ENCODE measurements at regions not wholly inside any gene's neighbourhood (a gene's known extent, or its start where the extent isn't known, plus 50 kb on each side); places are given as distances from the start of the nearest gene placed in this dataset.

GRCh38 chr6:150531957-150532356 lies 67.7 kb upstream of the PLEKHG1 start:
- DNase-seq (ENCODE audit: missing footprints), result no peak
- no peak for ATAC-seq
- intact Hi-C loops (cut with DNase I), result no loop called here

DNA sequence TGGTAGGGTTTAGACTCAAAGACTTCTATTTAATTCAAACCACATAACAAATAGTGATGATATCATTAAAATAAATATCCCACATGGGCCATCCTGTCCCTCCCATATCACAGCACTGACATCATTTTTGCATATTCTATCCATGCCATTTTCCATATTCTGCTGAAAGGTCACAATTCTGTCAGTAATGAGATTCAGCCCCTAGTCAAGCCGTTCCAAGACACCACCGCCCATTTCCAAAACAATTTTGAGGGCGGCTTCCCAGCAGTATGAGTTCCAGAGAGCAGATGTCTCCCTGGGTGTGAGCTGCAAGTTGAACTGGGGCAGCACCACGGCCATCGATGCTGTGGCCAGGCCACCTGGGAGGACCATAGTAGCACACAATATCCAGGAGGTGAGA lies 65.1 kb upstream of the PLEKHG1 start:
- DNase-seq (ENCODE audit: missing footprints) (no peak), ATAC-seq (no peak)
- intact Hi-C loops (cut with DNase I), result no loop called here

GRCh38 chr6:150535151-150535804 lies 64.4 kb upstream of the PLEKHG1 start:
- ATAC-seq, result no peak
- intact Hi-C loops (cut with DNase I), result no loop called here

GRCh38 chr6:150535818-150536220 lies 63.9 kb upstream of the PLEKHG1 start:
- intact Hi-C loops (cut with DNase I), result no loop called here
- DNase-seq (ENCODE audit: missing footprints), result no peak
- no peak for ATAC-seq

More at GRCh38 chr6:150535151-150535804, 64.4 kb upstream of the PLEKHG1 start:
- no peak for DNase-seq (ENCODE audit: missing footprints)

DNA sequence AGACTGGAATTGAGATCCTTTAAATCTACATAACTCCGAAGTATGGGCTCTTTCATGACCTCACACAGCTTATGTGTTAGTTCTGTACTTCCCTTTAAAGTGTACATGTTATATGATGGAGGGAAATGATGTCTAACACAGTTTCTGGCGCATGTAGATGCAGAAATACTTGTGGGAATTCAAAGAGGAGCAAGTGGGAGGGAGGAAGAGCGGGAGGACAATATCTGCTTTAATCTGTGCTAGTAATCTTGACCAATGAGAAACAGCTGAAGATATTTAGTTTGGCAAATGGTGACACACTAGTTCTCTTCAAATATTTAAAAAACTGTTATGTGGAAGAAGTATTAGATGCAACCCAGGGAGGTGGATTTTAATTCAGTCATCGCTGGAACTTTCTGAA lies 62.9 kb upstream of the PLEKHG1 start:
- intact Hi-C loops (cut with DNase I), result no loop called here
- no peak for ATAC-seq
- no peak for DNase-seq (ENCODE audit: missing footprints)

GRCh38 chr6:150537491-150537890 lies 62.2 kb upstream of the PLEKHG1 start:
- no peak for DNase-seq (ENCODE audit: missing footprints)
- intact Hi-C loops (cut with DNase I), result no loop called here
- ATAC-seq, result peak; percentile 3

GRCh38 chr6:150537893-150538292 lies 61.8 kb upstream of the PLEKHG1 start:
- peak; percentile 76 for ATAC-seq
- DNase-seq (ENCODE audit: missing footprints), result no peak
- intact Hi-C loops (cut with DNase I), result no loop called here

DNA sequence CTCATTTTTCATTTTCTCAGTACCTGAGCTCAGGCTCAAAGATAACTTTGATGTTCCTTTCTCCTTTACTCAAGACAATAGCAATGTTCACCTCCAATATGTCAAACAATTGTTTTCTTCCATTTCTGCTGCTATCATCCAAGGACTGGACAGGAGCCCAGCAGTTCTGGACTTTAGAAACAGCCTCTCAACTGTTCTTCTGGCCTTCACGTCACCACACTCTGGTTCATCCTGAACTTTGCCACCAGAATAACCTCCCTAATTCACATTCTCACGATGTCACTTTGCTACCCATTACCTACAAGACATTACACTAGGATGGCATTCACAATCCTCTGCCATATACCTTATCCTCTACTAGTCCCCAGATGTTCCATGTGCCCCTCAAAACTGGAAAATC lies 60.6 kb upstream of the PLEKHG1 start:
- intact Hi-C loops (cut with DNase I), result no loop called here
- DNase-seq (ENCODE audit: missing footprints) (no peak), ATAC-seq (no peak)

- DNase-seq (ENCODE audit: missing footprints), result no peak
- intact Hi-C loops (cut with DNase I), result no loop called here
- no peak for ATAC-seq
Observed at GRCh38 chr6:150539568-150539967, 60.1 kb upstream of the PLEKHG1 start.

- intact Hi-C loops (cut with DNase I), result no loop called here
- ATAC-seq (no peak), DNase-seq (ENCODE audit: missing footprints) (no peak)
Observed at GRCh38 chr6:150541576-150541975, 58.1 kb upstream of the PLEKHG1 start.

- DNase-seq (ENCODE audit: missing footprints), result no peak
- no peak for ATAC-seq
- intact Hi-C loops (cut with DNase I), result no loop called here
Observed at GRCh38 chr6:150543178-150543577, 56.5 kb upstream of the PLEKHG1 start.

DNA sequence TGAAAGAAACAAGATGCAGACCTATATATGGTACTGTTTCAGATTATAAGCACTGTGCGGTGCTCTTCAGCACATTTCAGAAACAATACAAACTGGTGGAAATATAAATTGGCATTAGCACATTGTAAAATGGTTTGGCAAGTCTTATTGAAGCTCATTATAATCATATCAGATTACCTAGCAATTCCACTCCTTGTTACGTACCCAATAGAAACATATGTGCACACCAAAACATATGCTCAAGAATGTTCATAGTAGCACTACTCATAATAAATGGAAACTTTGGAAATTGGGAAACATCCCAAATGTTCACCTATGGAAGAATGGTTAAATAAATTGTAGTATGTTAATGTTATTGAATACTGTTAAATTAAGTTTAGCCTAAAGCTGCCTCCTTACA lies 54.9 kb upstream of the PLEKHG1 start:
- intact Hi-C loops (cut with DNase I), result loop anchor here (5.0 kb wide), 1 partner anchor 52 kb away; no protein-coding TSS in a partner anchor
- ATAC-seq (no peak), DNase-seq (ENCODE audit: missing footprints) (no peak)

- intact Hi-C loops (cut with DNase I), result loop anchor here (5.0 kb wide), 1 partner anchor 54 kb away; no protein-coding TSS in a partner anchor
- no peak for DNase-seq (ENCODE audit: missing footprints)
- ATAC-seq, result no peak
Observed at GRCh38 chr6:150546457-150546856, 53.2 kb upstream of the PLEKHG1 start.

DNA sequence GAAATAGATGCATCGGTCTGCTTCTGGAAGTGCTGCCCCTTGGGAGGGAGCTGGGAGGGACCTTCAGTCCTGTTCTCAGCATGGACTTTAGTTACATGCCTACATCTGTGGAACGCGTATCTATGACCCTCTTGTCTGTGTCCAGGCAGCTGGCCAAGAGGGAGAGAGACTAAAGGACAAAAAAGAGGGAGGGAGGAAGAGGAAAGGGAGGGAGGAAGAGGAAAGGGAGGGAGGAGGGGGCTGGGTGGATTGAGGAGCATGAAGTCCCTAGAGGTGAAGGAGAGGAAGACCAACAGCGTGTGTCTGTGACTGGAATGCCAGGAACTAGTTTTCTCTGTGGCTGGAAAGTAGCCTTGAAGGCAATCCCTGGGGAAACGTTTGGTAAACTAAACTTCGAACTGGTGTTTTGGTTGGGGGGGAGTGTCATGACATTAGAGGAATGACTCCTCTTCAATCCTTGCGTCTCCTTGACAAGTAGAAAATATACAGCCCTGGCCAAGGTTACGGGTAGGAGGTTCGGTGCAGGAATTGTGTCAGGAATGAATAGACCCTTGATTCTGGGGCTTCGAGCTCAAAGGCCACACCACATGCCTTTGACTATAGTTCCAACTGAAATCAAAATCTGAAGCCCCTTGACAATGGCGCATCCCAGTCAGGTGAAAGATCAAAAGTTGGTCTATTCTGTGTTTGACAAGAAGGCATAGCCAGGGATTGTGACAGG lies 52.0 kb upstream of the PLEKHG1 start:
- DNase-seq (ENCODE audit: missing footprints) (peak; percentile 76), ATAC-seq (peak; percentile 91)
- intact Hi-C loops (cut with DNase I), result loop anchor here (5.0 kb wide), 1 partner anchor 55 kb away; no protein-coding TSS in a partner anchor

DNA sequence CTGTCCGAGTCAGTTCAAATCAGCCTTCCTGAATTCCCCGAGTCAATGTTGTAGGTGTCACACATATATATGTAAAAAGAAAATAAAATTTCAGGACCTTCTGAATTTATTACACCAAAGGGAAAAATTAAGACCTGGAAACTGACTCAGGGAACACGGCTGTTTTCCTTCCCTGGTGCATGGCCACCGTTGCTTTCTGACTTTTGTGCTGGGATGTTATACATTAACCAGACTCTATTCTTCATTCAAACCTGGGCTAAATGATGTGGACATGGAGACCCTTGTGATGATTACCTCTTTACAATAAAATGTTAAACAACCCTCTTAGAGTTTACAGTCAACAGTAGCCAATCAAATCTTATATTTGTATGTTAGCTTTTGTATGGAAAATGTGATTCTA lies 51.4 kb upstream of the PLEKHG1 start:
- ATAC-seq, result no peak
- intact Hi-C loops (cut with DNase I), result loop anchor here (5.0 kb wide), 1 partner anchor 56 kb away; no protein-coding TSS in a partner anchor
- DNase-seq (ENCODE audit: missing footprints), result no peak

DNA sequence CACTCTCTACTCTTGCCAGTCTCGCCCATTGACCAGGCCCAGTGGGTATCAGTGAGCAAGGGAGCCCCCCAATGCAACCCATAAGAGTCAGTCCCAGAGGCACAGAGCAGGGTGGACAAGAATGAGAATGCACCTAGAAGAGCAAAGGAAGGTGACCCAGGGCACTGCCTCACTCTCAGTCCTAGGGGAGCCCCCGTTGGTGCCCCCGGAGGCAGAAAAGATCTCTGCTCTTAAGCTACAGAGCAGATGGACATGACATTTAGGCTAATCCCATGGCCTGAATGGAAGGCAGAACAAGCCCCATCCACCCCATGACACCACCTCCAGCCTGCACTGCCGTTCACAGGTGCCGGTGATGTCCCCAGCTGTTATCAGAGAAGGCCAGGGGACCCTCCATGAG lies 50.7 kb upstream of the PLEKHG1 start:
- DNase-seq (ENCODE audit: missing footprints) (no peak), ATAC-seq (no peak)
- intact Hi-C loops (cut with DNase I), result loop anchor here (5.0 kb wide), 1 partner anchor 57 kb away; no protein-coding TSS in a partner anchor

DNA sequence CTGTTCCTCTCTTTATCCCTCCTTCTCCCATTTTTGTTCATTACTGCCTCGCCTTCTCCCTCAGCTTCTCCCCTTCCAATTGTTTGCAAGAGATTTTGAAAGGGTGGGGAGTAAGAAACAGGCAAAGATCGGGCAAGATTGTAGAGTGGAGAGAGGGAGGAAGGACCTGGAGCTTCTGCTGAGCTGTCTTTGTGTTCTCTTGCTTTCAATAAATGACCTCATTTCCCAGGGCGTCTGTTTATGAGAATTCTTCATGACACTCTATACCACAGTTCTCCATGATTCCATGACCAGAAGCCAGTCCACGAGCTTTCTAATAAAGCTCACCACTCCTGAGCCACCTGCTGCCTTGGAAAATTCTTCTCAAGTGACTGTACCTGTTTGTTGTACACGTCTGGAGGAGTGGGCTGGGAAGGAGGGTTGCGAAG lies 50.0 kb upstream of the PLEKHG1 start:
- intact Hi-C loops (cut with DNase I), result loop anchor here (5.0 kb wide), 1 partner anchor 57 kb away; no protein-coding TSS in a partner anchor
- no peak for ATAC-seq
- DNase-seq (ENCODE audit: missing footprints), result no peak

Data from Right ventricle myocardium inferior (tissue), 1 donor.